ENCODE measurements at regions not wholly inside any gene's neighbourhood (a gene's known extent, or its start where the extent isn't known, plus 50 kb on each side); places are given as distances from the start of the nearest gene placed in this dataset.
A peak's percentile ranks its signal among the peaks of the same experiment; 100 is the strongest.

DNA sequence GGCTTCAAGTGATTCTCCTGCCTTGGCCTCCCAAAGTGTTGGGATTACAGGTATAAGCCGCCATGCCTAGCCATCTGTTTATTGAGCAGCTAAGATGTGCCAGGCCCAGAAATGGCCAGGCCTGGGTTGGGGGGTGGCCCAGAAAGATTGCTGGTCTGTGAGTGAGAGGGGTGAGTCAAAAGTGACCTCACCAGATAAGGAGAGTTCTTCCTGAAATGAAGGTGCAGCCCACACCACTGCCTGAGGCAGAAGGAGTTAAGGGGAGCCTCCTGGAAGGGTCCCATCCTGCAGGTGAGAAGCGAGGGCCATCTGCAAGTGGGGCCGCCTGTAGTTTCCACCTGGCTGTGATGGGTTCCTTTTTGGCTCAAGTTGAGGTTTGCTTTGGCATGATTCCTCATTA lies 96.9 kb upstream of the KLF4 start:
- TF ChIP-seq CTCF (IDR thresholded peaks at IDR 0.05): no peak
- Histone ChIP-seq H3K4me3 (no peak overlapping the region), H3K27ac (peak overlapping the region; percentile 87), H3K4me1 (peaks cover 24% of the 10 kb centered on the region), H3K9me3 (no peaks in the 10 kb centered on the region), H3K27me3 (ENCODE audit: low read depth) (no peaks in the 10 kb centered on the region), H3K36me3 (no peaks in the 10 kb centered on the region)
- DNase-seq (no peak), ATAC-seq (no peak)
- intact Hi-C loops (cut with DNase I): no loop called here

DNA sequence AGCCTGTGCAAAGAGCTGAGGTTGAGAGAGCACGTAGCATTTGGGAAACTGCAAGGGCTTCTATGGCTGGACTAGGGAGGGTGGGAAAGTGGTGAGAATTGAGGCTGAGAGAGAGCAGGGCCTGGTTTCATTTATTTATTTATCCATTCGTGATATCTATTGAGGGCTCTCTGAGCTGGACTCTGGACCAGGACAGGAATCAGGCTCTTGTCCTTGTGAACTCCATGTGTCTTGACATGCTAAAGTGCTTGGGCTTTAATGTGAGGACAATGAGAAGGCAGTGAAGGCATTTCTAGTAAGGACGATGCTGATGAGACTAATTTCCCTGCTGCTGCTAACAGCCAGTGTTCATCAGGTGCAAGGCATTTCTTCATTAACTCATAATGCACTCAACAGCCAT lies 95.9 kb upstream of the KLF4 start:
- Histone ChIP-seq H3K9me3 (no peaks in the 10 kb centered on the region), H3K4me3 (no peak overlapping the region), H3K36me3 (no peaks in the 10 kb centered on the region), H3K27ac (no peak overlapping the region), H3K4me1 (peaks cover 24% of the 10 kb centered on the region), H3K27me3 (ENCODE audit: low read depth) (no peaks in the 10 kb centered on the region)
- ATAC-seq (no peak), DNase-seq (no peak)
- TF ChIP-seq CTCF (IDR thresholded peaks at IDR 0.05): no peak
- intact Hi-C loops (cut with DNase I): no loop called here

DNA sequence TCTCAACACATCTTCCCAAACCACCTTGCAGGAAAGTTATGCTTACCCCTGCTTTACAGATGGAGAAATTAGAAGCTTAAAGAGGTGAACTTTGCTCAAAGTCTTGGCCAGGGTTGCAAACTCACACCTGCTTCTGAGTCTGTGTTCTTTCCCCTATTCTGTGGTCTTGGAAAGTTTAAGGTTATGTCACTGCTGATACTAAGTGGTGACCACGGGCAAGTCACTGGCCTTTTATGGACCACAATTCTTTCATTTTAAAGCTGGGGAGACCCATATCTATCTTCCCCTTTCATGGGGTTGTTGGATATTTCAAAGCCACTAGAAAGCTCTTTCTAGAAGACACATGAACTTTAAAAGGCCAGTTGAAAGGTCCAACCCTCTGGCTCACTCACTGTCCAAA lies 95.4 kb upstream of the KLF4 start:
- TF ChIP-seq CTCF (IDR thresholded peaks at IDR 0.05): no peak
- intact Hi-C loops (cut with DNase I): no loop called here
- ATAC-seq (no peak), DNase-seq (no peak)
- Histone ChIP-seq H3K27me3 (ENCODE audit: low read depth) (no peaks in the 10 kb centered on the region), H3K27ac (no peak overlapping the region), H3K4me3 (no peak overlapping the region), H3K4me1 (peaks cover 24% of the 10 kb centered on the region), H3K36me3 (no peaks in the 10 kb centered on the region), H3K9me3 (no peaks in the 10 kb centered on the region)

DNA sequence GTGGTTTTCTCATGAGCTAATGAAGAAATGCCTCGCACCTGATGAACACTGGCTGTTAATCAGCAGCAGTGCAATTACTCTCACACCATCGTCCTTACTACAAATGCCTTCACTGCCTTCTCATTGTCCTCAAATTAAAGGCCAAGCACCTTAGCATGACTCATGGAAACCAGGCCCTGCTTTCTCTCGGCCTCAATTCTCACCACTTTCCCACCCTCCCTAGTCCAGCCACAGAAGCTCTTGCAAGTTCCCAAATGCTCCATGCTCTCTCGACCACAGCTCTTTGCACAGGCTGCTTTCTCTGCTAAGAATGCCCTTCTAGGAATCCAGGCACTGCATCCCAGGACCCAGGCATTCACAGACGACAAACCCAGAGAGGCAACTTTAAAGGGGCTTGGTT lies 94.6 kb upstream of the KLF4 start:
- no peak for TF ChIP-seq CTCF (IDR thresholded peaks at IDR 0.05)
- Histone ChIP-seq H3K36me3 (no peaks in the 10 kb centered on the region), H3K4me3 (no peak overlapping the region), H3K9me3 (no peaks in the 10 kb centered on the region), H3K27me3 (ENCODE audit: low read depth) (no peaks in the 10 kb centered on the region), H3K4me1 (peaks cover 22% of the 10 kb centered on the region), H3K27ac (no peak overlapping the region)
- DNase-seq (no peak), ATAC-seq (no peak)
- intact Hi-C loops (cut with DNase I): no loop called here

GRCh38 chr9:107577140-107577776 lies 87.7 kb upstream of the KLF4 start:
- TF ChIP-seq CTCF (IDR thresholded peaks at IDR 0.05): no peak
- no peak for DNase-seq
- no peaks in the 10 kb centered on the region for H3K9me3 ChIP-seq
- no peaks in the 10 kb centered on the region for H3K36me3 ChIP-seq
- H3K4me1 ChIP-seq: no peaks in the 10 kb centered on the region
- no peaks in the 10 kb centered on the region for H3K27me3 ChIP-seq (ENCODE audit: low read depth)
- H3K27ac ChIP-seq: no peak overlapping the region
- no peak overlapping the region for H3K4me3 ChIP-seq
- ATAC-seq: no peak
- intact Hi-C loops (cut with DNase I): no loop called here

DNA sequence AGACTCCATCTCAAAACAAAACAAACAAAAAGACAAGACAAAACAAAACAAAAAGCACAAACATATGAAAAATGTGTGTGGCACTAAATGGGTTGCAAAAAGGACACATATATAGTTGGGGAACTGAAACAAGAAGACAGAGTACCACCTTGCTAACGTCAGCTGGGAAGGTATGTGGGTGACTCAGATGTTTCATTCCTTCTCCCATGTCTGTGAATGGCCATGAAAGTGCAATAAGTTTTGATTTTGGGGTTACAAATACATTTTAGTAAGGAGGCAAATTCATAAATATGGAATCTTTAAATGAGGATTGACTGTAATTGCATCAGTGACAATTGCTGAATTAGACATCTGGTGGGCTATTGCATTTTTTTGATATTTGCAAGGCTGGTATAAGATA lies 81.6 kb upstream of the KLF4 start:
- no peak for ATAC-seq
- intact Hi-C loops (cut with DNase I): no loop called here
- Histone ChIP-seq H3K36me3 (no peaks in the 10 kb centered on the region), H3K9me3 (no peaks in the 10 kb centered on the region), H3K27me3 (ENCODE audit: low read depth) (no peaks in the 10 kb centered on the region), H3K4me3 (no peak overlapping the region), H3K4me1 (no peaks in the 10 kb centered on the region), H3K27ac (no peak overlapping the region)
- TF ChIP-seq CTCF (IDR thresholded peaks at IDR 0.05): no peak
- no peak for DNase-seq

Measured in lower lobe of right lung (tissue), 2 donors.